ENCODE measurements at regions not wholly inside any gene's neighbourhood (a gene's known extent, or its start where the extent isn't known, plus 50 kb on each side); places are given as distances from the start of the nearest gene placed in this dataset.
"Not testable (repeated sequence)": the region's sequence is repeated elsewhere in the genome, so short reads cannot be mapped to it uniquely, and the experiment has no call there.

DNA sequence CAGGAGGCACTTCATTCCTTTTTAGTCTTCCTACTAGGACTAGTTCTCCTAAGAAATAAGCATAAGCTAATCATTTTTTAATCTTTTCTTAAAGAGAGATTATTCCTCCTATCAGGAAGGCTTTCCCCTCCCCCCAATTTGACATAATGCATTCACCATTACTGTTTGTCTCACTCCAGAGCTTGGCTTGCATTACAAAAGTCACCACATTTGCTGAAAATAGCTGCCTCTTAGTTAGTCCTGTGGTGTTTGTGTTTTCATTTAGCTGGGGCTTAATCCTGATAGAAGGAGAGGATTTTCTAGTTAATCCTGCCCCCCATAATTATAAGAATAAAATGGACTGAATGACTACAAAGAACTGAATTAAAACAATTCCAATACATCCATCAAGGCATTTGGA is 307.1 kb upstream of the RRP15 start:
- ATAC-seq (replicated peaks; ENCODE audit: extremely low read depth, poor library complexity, severe bottlenecking) (no peak), DNase-seq (ENCODE audit: low spot score in 2 of 2) (no peak)
- Mint-ChIP-seq H3K4me3 (no peak overlapping the region), H3K27ac (ENCODE audit: low read depth) (no peak overlapping the region), H3K27me3 (no peaks in the 10 kb centered on the region), H3K4me1 (no peaks in the 10 kb centered on the region), H3K9me3 (peaks cover 31% of the 10 kb centered on the region), H3K36me3 (ENCODE audit: insufficient read depth) (no peaks in the 10 kb centered on the region)

DNA sequence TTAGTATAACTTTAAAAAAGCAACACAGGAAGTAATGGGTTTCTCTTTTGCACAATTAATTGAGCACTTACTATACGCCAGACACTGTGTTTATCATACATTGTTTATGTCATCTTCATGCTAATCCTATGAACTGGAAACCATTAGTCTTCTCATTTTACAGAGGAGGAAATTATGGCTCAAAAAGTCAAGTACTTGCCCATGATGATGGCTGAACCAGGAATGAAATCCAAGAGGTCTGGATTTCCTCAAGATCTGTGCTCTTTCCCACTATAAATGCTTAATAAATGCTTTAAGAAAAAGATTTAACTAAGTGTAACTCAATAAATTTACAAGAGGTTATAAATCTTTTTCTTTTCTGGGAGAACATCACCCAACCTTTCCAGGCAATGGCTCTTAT is 303.7 kb upstream of the RRP15 start:
- ATAC-seq (replicated peaks; ENCODE audit: extremely low read depth, poor library complexity, severe bottlenecking) (no peak), DNase-seq (ENCODE audit: low spot score in 2 of 2) (no peak)
- Mint-ChIP-seq H3K4me3 (no peak overlapping the region), H3K36me3 (ENCODE audit: insufficient read depth) (no peaks in the 10 kb centered on the region), H3K4me1 (no peaks in the 10 kb centered on the region), H3K27ac (ENCODE audit: low read depth) (no peak overlapping the region), H3K9me3 (peaks cover 18% of the 10 kb centered on the region), H3K27me3 (no peaks in the 10 kb centered on the region)

DNA sequence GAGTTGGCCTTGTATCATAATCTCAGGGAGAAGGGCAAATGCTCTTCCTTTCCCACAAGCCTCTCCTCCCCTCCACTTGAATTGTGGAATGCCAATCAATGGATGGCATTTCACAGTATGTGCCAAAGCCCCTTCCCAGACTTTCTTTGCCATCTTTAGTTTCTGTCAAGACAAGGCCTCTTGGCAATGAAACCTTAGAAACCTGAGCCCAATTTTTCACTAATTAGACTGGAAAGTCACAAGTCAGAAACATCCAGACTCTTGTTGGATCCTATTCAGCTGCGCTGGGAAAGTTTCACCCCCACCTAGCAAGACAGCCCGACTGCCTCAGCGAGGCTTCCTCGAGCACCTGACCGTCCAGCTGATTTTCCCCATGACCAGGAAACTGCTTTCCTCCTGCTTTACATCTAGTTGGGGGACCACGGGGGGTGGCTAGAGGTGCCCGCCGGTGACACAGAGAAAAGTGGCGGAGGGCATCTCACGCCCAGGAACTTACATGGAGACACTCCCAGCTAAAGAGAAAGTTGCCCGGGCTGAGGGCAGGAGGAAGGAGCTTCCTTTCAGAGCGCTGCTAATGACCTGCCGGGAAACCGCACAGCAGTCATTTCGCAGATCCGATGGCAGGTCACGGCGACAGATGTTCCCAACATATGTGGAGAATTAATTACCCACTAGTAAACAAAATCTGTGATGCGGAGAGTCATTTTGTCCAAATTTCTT is 302.6 kb upstream of the RRP15 start:
- no peaks in the 10 kb centered on the region for H3K4me1 Mint-ChIP-seq
- no peak overlapping the region for H3K4me3 Mint-ChIP-seq
- DNase-seq (ENCODE audit: low spot score in 2 of 2) = no peak
- peaks cover 12% of the 10 kb centered on the region for H3K9me3 Mint-ChIP-seq
- H3K27ac Mint-ChIP-seq (ENCODE audit: low read depth) = no peak overlapping the region
- no peaks in the 10 kb centered on the region for H3K36me3 Mint-ChIP-seq (ENCODE audit: insufficient read depth)
- no peaks in the 10 kb centered on the region for H3K27me3 Mint-ChIP-seq
- ATAC-seq (replicated peaks; ENCODE audit: extremely low read depth, poor library complexity, severe bottlenecking) = no peak

DNA sequence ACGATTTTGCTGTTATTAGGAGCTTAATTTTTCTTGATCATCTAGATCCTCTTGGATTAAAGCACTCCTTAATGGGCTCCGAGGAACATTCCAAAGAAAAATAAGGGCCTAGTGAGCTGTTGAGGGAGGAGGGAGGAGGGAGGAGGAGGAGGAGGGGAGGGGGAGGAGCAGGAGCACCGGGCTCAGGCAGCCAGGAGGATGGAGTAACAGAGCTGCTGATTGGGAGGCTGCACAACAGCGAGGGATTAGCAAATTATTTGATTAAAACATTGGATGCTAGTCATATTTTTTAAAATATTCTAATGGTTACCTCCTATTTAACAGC is 302.1 kb upstream of the RRP15 start:
- no peaks in the 10 kb centered on the region for H3K36me3 Mint-ChIP-seq (ENCODE audit: insufficient read depth)
- DNase-seq (ENCODE audit: low spot score in 2 of 2) = no peak
- no peak overlapping the region for H3K4me3 Mint-ChIP-seq
- no peaks in the 10 kb centered on the region for H3K4me1 Mint-ChIP-seq
- H3K9me3 Mint-ChIP-seq = peaks cover 12% of the 10 kb centered on the region
- ATAC-seq (replicated peaks; ENCODE audit: extremely low read depth, poor library complexity, severe bottlenecking) = no peak
- H3K27ac Mint-ChIP-seq (ENCODE audit: low read depth) = no peak overlapping the region
- H3K27me3 Mint-ChIP-seq = no peaks in the 10 kb centered on the region

DNA sequence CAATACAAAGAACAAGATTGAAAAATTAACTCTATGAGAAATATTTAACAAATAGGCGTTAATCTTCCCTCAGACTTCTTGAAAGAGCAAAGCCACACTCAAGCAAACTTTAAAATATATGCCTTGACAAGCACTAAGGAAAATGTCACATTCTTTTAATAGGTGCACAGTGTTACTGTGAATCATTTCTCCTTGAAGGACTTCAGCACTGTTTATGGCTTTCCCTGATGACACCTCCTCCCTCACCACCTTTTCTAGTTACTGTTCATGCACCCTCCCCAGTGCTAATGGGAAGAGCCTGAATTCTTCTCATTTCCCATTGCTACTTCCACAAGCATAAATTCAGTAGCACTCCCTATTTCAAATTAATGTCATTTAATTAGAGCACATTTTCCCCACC is 299.5 kb upstream of the RRP15 start:
- H3K27me3 Mint-ChIP-seq = no peaks in the 10 kb centered on the region
- H3K9me3 Mint-ChIP-seq = peaks cover 3% of the 10 kb centered on the region
- DNase-seq (ENCODE audit: low spot score in 2 of 2) (no peak), ATAC-seq (replicated peaks; ENCODE audit: extremely low read depth, poor library complexity, severe bottlenecking) (no peak)
- H3K4me1 Mint-ChIP-seq = no peaks in the 10 kb centered on the region
- no peaks in the 10 kb centered on the region for H3K36me3 Mint-ChIP-seq (ENCODE audit: insufficient read depth)
- H3K4me3 Mint-ChIP-seq = no peak overlapping the region
- no peak overlapping the region for H3K27ac Mint-ChIP-seq (ENCODE audit: low read depth)

DNA sequence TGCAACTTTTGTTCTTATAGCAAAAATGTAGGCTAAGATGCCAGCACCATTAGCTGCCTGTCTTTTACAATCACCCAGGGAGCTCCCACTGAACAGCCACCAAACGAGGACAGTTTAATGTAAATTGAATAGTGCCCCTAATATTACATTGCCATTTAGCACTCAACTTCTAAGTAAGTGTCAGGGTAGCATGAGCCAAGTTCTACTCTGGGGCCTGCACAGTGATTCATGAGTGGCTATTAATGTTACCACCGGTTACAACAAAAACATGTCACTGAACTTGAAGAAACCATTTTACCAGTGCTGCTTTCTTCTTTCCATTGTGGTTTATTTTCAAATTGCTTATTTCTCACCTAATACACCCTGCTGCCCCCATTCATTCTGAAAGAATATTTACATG is 295.6 kb upstream of the RRP15 start:
- H3K27ac Mint-ChIP-seq (ENCODE audit: low read depth) = no peak overlapping the region
- H3K4me3 Mint-ChIP-seq = no peak overlapping the region
- no peaks in the 10 kb centered on the region for H3K4me1 Mint-ChIP-seq
- no peaks in the 10 kb centered on the region for H3K9me3 Mint-ChIP-seq
- ATAC-seq (replicated peaks; ENCODE audit: extremely low read depth, poor library complexity, severe bottlenecking) = no peak
- no peak for DNase-seq (ENCODE audit: low spot score in 2 of 2)
- H3K27me3 Mint-ChIP-seq = no peaks in the 10 kb centered on the region
- no peaks in the 10 kb centered on the region for H3K36me3 Mint-ChIP-seq (ENCODE audit: insufficient read depth)

DNA sequence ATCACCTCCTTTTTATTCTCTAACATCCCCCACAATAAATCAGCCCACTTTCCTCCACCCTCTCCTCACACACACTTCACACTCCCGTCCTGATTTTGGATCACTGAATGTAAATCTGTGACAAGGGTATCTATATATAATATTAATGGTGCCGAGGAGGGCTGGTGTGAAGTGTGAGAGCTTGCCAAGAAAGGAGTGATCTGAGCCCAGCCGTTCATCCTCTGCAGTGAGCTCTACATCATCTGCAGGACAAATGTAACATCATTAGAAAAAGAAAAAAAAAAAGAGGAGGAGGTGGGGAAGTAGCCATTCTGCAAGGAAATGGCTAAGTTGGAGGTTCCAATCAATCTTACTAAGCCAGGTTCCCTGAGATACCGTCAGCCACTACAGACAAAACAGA is 291.7 kb upstream of the RRP15 start:
- Mint-ChIP-seq H3K27me3 (no peaks in the 10 kb centered on the region), H3K4me1 (no peaks in the 10 kb centered on the region), H3K9me3 (peaks cover 6% of the 10 kb centered on the region), H3K36me3 (ENCODE audit: insufficient read depth) (no peaks in the 10 kb centered on the region), H3K27ac (ENCODE audit: low read depth) (no peak overlapping the region), H3K4me3 (no peak overlapping the region)
- DNase-seq (ENCODE audit: low spot score in 2 of 2) (no peak), ATAC-seq (replicated peaks; ENCODE audit: extremely low read depth, poor library complexity, severe bottlenecking) (no peak)

DNA sequence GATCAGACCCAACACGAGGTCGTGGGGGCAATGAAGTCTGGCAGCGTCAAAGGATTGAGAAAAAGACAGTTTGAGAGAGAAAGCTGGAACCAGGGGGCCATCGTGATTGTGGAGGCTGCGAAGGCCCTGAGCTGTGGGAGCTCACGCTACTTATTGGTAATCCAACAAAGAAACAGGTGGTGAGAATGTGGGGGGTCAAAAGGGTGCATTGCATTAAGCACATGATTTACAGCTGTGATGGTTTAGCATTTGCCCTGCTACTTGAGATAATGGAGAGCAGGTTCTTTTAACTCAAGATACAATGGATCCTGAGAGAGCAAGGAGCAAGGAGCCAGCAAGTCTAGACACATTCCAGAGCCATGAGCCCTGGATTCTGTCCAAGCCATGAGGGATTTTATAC is 276.8 kb upstream of the RRP15 start:
- H3K9me3 Mint-ChIP-seq = peaks cover 19% of the 10 kb centered on the region
- not testable (repeated sequence) for H3K27ac Mint-ChIP-seq (ENCODE audit: low read depth); H3K36me3 Mint-ChIP-seq (ENCODE audit: insufficient read depth); DNase-seq (ENCODE audit: low spot score in 2 of 2); ATAC-seq (replicated peaks; ENCODE audit: extremely low read depth, poor library complexity, severe bottlenecking); H3K4me3 Mint-ChIP-seq; H3K27me3 Mint-ChIP-seq; H3K4me1 Mint-ChIP-seq

DNA sequence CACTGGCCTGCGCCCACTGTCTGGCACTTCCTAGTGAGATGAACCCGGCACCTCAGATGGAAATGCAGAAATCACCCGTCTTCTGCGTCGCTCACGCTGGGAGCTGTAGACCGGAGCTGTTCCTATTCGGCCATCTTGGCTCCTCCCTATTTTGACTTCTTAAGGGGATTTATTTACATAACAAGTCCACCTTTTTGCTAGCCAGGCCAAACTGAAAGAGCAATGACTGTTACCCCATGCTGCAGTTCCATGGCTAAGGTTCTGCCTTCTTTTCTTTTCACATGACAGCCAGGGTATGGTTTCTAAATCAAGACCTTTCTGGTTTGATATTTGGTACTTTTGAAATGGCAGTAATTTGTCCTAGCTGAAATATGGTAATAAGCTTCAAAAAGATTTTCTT is 270.0 kb upstream of the RRP15 start:
- not testable (repeated sequence) for H3K36me3 Mint-ChIP-seq (ENCODE audit: insufficient read depth); H3K27ac Mint-ChIP-seq (ENCODE audit: low read depth); DNase-seq (ENCODE audit: low spot score in 2 of 2); H3K9me3 Mint-ChIP-seq; H3K4me3 Mint-ChIP-seq; ATAC-seq (replicated peaks; ENCODE audit: extremely low read depth, poor library complexity, severe bottlenecking); H3K27me3 Mint-ChIP-seq; H3K4me1 Mint-ChIP-seq

DNA sequence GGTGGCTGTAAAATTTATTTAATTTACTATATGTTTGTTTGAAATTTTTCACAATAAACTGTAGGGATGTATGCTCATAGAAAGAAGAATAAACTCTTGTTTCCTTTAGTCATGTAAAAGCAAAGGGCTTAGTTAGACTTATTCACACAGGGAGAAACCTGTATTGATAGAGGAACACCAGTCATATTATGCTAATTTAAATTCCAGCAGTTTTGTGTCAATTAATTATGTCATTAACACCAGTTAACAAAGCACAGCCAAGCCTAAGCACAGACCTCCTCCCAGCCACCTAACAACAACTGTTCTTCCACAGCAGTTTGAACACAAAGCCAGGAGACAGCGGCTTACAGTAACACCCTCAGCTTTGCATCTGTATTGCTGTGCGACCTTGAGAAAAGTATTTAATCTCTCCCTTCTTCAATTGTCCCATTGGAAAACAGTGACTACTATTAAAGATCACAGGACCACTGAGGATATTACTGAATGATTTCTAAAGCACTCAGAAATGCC is 260.8 kb upstream of the RRP15 start:
- no peaks in the 10 kb centered on the region for H3K36me3 Mint-ChIP-seq (ENCODE audit: insufficient read depth)
- ATAC-seq (replicated peaks; ENCODE audit: extremely low read depth, poor library complexity, severe bottlenecking) (no peak), DNase-seq (ENCODE audit: low spot score in 2 of 2) (no peak)
- H3K27ac Mint-ChIP-seq (ENCODE audit: low read depth) = no peak overlapping the region
- no peak overlapping the region for H3K4me3 Mint-ChIP-seq
- H3K4me1 Mint-ChIP-seq = no peaks in the 10 kb centered on the region
- peaks cover 15% of the 10 kb centered on the region for H3K9me3 Mint-ChIP-seq
- no peaks in the 10 kb centered on the region for H3K27me3 Mint-ChIP-seq

DNA sequence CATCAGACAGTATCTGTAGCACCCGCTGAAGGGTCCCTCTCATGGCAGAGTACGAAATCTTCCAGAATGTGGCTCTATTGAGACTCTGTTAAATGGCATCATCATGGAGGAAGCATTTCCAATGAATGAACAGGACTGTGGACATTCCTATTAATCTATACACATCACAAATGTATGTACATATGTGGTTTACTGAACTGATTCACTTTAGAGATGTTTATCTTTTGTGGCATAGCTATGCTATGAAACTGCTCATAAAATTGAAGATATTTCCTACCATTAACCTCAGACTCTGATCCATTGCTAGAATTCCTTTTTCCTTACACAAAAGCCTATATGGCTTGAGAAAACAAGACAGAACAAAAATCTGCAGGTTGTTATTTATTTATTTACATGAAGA is 259.6 kb upstream of the RRP15 start:
- no peak overlapping the region for H3K27ac Mint-ChIP-seq (ENCODE audit: low read depth)
- H3K27me3 Mint-ChIP-seq = no peaks in the 10 kb centered on the region

DNA sequence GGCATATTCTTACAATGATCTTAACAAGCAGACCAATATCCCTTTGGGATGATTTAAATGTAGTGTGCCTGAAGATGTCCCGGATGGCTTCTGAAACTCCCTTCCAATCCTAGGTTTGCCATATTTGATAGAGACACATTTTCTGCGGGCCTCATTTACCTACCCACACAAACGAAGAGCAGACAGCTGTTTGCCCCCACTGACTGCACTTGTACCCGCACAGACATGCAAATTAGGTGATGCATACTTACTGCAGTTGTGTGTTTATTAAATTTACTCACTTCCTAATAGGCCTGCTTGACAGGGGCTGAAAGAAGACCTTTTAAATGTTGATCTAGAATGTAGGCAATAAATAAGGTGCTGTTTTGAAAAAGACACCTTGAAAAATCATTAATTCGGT is 257.9 kb upstream of the RRP15 start:
- no peaks in the 10 kb centered on the region for H3K4me1 Mint-ChIP-seq
- DNase-seq (ENCODE audit: low spot score in 2 of 2) (no peak), ATAC-seq (replicated peaks; ENCODE audit: extremely low read depth, poor library complexity, severe bottlenecking) (no peak)
- peaks cover 15% of the 10 kb centered on the region for H3K9me3 Mint-ChIP-seq
- no peaks in the 10 kb centered on the region for H3K27me3 Mint-ChIP-seq
- no peak overlapping the region for H3K27ac Mint-ChIP-seq (ENCODE audit: low read depth)
- no peaks in the 10 kb centered on the region for H3K36me3 Mint-ChIP-seq (ENCODE audit: insufficient read depth)
- H3K4me3 Mint-ChIP-seq = no peak overlapping the region

More for the DNA sequence above, 259.6 kb upstream of the RRP15 start:
- DNase-seq (ENCODE audit: low spot score in 2 of 2) (no peak), ATAC-seq (replicated peaks; ENCODE audit: extremely low read depth, poor library complexity, severe bottlenecking) (no peak)
- Mint-ChIP-seq H3K36me3 (ENCODE audit: insufficient read depth) (no peaks in the 10 kb centered on the region), H3K4me1 (no peaks in the 10 kb centered on the region), H3K4me3 (no peak overlapping the region), H3K9me3 (peaks cover 15% of the 10 kb centered on the region)

DNA sequence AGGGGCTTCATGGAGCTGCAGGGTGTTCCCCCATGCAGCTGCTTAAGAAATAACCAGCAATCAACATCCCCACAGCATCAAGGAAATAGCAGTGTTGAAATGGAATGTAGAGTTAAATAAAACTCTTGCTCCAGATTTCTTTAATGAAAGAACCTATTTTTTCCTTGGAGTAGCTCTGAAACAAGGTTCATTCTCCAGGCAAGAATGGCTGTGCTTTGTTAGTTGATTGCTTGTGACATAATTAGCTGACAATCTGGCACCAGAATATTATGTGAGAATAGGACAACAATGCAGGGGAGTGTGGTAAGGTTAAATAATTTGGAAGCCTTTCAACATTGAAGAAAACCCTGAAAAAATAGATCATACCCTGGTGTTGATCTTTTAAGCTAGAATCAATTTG is 254.2 kb upstream of the RRP15 start:
- Mint-ChIP-seq H3K27ac (ENCODE audit: low read depth) (no peak overlapping the region), H3K36me3 (ENCODE audit: insufficient read depth) (no peaks in the 10 kb centered on the region), H3K4me3 (no peak overlapping the region), H3K9me3 (no peaks in the 10 kb centered on the region), H3K4me1 (no peaks in the 10 kb centered on the region), H3K27me3 (no peaks in the 10 kb centered on the region)
- no peak for ATAC-seq (replicated peaks; ENCODE audit: extremely low read depth, poor library complexity, severe bottlenecking)
- DNase-seq (ENCODE audit: low spot score in 2 of 2) = no peak

DNA sequence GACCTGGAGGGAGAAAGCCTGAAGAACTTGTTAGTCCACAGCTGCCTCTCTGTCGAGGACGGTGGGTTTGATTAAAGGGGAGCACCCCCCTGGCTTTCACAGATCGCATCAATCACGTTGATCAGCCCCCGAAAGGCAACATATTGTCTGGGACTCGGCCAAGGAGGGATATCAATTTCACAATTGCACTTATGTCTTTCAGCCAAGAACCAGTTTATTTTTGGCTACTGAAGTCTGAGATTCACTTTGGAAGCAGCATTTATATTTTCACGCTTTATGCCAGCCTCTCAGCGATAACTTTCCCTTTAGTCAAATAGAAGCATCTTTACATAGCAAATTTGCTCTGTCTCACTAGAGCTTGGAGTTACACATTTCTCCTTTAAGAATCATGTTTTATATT is 253.2 kb upstream of the RRP15 start:
- no peaks in the 10 kb centered on the region for H3K27me3 Mint-ChIP-seq

More for the DNA sequence above, 253.2 kb upstream of the RRP15 start:
- Mint-ChIP-seq H3K4me3 (no peak overlapping the region), H3K27ac (ENCODE audit: low read depth) (no peak overlapping the region), H3K9me3 (no peaks in the 10 kb centered on the region), H3K36me3 (ENCODE audit: insufficient read depth) (no peaks in the 10 kb centered on the region), H3K4me1 (no peaks in the 10 kb centered on the region)
- DNase-seq (ENCODE audit: low spot score in 2 of 2) (no peak), ATAC-seq (replicated peaks; ENCODE audit: extremely low read depth, poor library complexity, severe bottlenecking) (no peak)

Data from central memory CD8-positive, alpha-beta T cell (primary cell).